GM21576 (cell line): ENCODE measurements at regions not wholly inside any gene's neighbourhood (a gene's known extent, or its start where the extent isn't known, plus 50 kb on each side); places are given as distances from the start of the nearest gene placed in this dataset.
"Not testable (repeated sequence)": the region's sequence is repeated elsewhere in the genome, so short reads cannot be mapped to it uniquely, and the experiment has no call there.

Experiments used
- ATAC-seq: cut with Tn5 transposase; IDR thresholded peaks from one replicate; pipeline ENCODE4 v1.9.1; 2021; ENCODE audit warnings: mild to moderate bottlenecking, moderate library complexity; ENCODE audit not compliant: unreplicated experiment

DNA sequence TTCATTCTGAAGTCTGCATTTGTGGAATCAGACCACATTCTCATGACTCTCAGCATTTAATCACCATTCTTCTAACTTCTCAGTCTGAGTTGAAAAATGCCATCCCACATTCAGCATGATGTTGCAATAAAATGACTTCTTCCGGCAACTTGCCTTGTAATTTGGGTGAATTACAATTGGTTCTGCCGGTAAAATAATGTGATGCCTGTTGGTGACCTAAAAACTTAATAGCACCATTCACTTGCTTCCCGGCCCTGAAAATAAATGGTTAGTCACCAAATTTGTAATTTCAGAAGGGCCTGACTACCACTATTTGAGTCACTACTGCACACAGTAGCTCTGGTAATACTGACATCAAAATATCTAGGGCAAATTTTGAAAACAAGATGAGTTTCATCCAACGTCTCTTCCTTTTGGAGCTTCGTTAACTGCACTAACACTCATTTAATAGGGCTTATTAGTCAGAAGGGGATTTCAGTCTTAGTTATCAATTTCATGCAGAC, 637.1 kb upstream of the CHAC2 start:
- no peak for ATAC-seq

DNA sequence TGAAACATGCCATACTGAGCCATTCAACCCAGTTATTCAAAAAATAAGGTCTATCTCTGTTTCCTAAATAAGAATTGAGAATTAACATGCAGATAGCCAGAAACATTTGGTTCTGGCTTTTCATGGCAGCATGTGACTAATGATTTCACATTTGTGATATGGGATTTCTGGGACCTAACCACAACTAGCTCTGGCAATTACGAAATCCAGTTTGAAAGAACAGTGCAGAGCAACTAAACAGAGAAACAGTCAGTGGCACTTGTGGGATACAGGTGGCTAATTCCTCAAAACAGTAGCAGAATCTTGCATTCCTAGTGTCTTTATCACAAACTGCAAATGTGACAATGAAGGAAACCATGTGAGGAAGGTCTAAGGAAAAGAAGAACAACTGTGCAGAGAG, 637.8 kb upstream of the CHAC2 start:
- ATAC-seq, result no peak

DNA sequence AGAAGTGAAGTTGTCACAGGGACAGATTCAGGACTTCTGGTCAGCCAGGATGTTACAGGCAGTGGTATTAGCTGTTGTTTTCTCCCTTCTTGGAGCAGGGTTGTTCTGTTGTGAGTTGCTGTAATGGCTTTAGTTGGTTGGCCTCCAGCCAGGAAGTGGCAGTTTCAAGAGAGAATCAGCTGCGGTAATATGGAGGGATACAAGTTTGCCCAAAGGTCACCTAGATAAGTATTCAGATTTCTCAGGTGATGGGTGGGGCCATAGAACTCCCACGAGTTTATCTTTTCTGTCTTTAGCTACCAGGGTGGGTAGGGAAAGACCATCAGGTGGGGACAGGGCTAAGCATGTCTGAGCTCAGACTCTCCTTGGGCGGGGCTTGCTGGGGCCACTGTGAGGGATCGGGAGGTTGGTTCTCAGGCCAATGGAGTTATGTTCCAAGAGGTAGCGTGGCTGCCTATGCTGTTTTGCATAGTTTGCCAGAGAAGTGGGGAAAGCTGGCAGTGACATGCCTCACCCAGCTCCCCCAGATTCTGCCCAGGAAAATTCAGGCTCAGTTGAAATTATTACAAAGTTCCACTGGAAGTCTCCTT, 640.4 kb upstream of the CHAC2 start:
- no peak for ATAC-seq

DNA sequence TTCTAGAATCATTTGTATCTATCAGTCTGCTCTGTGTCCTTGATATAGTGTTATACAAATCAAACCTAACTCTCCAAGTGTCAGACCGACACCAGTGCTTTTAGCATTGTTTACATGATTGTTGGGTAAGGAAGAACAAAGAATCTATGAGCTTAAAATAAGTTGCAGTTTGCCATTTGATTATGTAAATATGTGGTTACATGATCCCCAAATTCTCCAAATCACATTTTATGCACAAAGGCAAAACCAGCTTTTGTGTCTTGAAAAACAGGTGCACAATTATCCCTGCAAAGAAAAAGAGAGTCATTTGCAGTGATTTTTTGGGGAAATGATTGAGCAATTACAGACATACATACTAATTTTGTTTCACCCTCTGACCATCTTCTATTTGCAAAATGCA, 652.6 kb upstream of the CHAC2 start:
- no peak for ATAC-seq

DNA sequence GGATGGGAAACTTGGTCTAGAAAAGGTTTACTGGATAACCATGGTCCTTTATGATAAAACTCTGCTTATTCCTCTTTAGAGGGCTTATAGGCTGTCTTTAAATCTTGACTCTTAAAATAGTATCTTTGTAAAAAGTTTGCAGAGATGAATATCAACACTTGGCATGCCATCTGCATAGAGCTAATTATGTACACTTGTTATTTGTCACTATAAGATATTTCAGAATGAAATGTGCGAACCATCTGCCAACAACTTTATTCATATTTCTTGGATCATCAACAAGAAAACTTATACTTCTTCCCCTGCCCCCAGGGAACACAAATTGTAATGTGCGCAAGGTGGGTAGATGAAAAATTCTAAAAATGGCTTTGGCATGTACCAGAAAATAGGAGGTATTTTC, 653.0 kb upstream of the CHAC2 start:
- no peak for ATAC-seq

DNA sequence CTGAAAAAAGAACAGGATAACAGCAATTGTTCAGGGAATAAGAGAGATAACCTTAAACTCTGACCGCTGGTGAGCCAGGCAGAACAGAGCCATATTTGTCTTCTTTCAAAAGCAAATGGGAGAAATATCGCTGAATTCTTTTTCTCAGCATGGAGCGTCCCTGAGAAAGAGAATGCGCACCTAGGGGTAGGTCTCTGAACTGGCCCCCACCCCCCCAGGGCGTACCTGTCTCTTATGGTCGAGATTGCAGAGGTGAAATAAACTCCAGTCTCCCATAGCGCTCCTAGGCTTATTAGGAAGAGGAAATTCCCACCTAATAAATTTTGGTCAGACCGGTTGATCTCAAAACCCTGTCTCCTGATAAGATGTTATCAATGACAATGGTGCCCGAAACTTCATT, 655.2 kb upstream of the CHAC2 start:
- ATAC-seq, result not testable (repeated sequence)

DNA sequence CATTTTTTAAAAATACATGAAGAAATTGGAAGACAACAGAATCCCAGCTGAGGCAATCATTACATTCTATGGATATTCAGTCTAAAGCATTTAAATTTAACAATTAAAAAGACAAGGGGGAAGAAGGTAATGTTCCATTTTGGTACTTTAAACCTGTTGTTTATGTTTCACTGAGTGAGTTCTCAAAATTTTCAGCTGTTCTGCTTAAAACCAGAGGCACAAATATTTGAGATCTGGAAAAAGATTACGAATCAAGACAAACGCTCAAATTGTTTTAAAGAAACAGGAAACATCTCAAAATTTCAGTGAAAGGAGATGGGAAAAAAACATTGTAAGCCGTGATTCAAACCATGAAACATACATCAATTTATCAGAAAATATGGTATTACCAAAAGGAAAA, 656.2 kb upstream of the CHAC2 start:
- ATAC-seq, result no peak

DNA sequence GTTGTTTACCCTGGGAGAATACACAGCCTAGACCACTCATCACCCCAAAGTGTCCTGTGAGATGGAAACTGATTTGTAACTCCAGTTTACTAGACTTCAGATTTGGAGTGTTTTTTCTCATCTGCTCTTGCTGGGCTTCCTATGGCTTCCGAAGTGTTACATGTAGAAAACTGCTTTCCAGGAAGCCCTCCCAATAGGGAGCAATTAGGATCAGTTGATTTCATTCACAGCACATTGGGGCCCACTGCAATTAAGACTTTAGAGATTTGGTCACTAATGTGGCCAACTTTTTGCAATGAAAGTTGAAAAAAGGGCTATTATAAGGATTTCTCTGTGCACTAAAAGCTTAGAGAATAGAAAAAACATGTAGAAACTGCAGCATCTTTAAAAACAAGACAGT, 656.6 kb upstream of the CHAC2 start:
- no peak for ATAC-seq

DNA sequence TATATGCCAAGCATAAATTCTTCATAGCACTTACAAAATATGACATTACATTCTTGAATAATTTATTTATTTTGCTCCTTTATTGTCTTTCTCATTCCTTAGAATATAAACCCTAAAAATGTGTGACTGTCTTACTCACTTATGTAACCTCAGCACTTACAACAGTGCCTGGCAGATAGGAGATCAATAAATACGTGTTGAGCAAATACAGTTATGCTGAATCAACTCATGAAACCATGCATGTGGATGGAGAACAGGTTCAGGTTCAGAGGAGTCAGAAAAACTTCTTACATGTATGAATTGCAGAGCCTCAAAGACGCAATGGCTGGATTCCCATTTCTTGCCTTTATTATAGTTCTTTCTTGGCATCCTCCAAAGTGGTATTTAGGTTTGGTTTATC, 659.4 kb upstream of the CHAC2 start:
- ATAC-seq, result no peak

DNA sequence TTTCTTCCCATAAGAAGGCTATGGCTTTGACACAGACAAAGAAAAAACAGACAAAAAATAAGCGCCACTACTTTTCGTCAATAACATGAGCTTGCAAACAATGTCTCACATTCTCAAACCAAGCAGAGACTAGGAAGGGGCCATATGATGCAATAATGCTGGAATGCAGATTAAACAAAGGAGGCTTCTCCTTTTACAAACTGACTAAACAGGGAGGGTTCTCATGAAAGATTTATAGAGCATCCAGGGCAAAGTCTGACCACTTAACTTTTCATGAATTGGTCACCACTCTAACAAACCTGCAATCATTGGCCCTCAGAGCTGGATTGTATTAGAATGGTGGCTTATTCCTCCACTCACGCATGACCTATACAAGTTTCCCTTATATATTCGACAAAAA, 663.3 kb upstream of the CHAC2 start:
- no peak for ATAC-seq

DNA sequence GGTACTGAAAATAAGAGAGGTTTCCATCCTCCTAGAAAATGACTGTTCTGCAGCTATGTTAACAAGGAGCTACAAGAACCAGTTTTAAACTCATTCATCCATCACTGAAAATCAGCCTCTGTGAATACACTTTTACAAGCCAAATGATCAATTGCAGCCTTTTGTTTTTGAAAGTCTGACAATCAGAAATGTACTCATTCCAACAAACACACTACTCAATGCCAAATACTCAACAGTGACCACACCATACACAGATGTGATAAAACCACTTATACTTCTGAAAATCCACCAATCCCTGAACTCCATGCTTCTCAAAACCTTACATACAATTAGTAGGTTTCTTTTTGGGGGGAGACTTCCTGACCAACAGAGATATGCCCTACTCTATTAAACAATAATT, 663.9 kb upstream of the CHAC2 start:
- no peak for ATAC-seq

DNA sequence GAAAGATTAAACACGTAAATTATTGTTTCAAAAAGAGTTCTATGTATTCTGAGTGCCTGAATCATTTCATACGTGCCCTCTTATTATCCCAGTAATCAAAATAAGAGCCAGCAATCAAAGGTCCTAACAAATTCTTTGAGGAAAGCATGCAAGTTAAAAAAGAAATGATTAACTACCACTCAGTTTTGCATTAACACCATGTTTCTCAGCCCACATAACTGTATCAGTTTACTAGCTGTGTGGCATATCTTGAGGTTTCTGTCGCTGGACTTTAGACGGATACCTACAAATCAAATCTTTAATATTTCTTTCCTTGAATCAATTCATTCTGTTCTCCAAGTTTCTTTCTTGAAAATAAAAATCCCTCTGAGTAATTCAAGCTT, 668.9 kb upstream of the CHAC2 start:
- no peak for ATAC-seq

DNA sequence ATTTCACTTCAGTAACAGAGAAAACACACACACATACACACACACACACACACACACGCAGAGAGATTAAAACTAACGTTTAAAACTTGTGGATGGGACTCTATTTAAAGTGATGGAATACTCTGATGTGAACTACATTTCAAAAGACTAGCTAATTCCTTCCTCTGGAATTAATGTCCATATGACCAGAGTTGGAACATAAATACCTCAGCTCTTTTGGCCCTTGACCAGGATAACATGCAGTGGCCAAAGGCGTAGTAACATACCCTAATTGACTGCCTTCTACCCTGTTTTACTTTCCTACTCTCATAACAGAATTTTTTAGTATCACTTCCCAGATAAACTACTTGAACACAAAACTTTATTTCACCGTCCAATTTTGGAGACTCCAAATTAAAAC, 671.3 kb upstream of the CHAC2 start:
- ATAC-seq, result no peak

DNA sequence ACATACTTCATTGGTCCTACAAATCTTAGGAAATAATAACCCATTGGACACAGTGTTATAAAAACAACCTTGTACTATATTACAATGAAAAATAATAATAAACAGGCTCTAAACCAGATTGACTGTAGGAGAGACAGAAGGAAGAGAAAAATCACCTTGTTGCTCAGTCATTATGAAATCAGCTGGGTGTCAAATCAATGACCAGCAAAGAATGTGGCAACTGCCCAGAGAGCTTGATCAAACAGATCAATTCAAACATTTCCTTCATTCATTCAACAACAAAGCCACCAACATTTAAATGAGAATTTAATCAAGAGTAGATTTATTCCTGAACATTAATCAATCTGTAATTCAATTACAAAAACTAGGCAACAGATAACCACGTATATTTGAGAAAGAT, 671.9 kb upstream of the CHAC2 start:
- no peak for ATAC-seq

DNA sequence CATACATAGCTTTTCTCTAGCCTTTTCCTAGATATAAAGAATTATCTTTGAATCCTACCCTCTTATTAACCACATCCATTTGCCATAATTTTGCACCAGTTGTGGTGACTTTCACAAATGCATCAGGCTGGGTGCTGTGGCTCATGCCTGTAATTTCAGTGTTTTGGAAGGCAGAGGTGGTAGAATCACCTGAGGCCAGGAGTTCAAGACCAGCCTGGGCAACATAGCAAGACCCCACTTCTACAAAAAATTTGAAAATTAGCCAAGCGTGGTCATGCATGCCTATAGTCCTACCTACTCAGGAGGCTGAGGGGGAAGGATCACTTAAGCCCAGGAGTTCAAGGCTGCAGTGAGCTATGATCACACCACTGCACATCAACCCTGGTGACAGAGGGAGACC, 672.4 kb upstream of the CHAC2 start:
- no peak for ATAC-seq

DNA sequence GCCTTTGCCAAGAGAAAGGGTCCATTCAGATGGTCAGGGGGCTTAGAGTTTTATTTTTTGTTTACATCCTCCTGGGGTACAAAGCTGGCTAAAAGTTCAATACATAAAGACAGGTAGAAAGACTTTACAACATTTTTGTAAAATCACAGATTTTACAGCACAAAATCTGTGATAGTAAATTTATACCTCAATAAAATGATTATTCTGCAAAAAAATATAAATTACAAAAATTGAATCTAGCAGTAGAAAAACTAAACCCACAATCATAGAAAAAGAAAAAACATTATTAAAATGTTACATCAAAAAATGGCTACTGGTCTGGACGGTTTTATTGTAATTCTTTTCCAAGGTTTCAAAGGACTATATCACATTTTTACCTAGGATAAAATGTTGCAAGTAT, 674.2 kb upstream of the CHAC2 start:
- no peak for ATAC-seq

DNA sequence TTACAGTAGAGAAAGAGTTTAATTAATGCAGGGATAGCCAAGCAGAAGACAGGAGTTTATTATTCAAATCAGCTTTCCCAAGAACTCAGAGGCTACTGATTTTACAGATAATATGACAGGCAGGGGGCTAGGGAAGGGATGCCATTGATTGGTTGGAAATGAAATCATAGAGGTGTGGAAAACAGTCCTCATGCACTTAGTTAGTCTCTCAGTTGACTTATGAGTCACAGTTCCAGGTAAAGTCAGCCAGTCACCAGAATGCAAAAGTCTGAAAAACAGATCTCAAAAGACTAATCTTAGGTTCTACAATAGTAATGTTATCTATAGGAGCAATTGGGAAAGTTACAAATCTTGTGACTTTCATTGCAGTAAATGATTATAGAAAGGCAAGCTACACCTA, 676.4 kb upstream of the CHAC2 start:
- no peak for ATAC-seq

DNA sequence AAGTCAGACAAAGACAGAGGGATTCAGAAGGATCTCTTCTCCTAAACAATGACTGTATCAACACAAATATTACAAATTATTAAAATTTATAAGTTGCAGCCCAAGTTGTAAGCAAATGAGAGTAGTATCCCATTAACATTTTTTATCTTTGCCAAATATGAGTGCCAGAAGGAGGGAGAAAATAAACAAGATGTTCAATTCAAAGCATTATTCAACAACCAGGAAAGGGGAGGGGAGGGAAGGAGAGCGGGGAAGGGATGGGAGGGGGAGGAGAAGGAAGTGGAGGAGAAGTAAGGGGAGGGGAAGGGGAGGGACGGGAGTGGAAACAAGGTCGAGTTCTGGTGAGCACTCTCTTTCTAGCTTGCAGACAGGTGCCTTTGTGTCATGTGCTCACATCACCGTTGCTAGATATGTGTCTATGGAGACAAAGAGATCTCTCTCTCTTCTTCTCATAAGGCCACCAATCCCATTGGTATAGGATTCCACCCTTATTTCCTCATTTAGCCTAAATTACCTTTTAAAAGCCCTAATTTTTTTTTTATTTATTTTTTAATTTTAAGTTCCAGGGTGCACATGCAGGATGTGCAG, 679.6 kb upstream of the CHAC2 start:
- ATAC-seq, result no peak

DNA sequence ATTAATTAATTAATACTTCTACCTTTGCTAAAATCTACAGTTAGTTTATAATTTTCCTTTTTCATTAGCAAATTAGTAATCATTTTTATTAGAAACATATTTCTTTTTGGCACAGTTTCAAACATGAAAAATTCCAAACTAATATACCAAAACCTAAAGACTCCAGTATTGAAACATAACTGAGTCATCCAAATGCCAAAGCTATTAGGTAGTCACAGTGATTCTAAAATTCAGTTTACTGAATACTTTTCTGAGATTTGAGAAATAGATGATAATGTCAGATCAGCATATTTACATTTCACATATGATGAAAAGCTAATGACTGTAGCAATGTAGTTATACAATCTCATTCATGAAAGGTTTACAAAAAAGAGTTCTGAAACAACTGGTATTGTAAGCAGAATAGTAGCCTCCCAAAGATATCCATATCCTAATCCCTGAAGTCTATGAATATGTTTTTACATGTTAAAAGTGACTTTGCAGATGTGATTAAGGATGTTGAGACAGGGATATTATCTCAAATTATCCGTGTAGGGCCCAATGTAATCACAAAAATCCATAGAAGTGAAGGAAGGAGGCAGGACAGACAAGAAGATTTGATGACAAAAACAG, 680.2 kb upstream of the CHAC2 start:
- ATAC-seq, result no peak

DNA sequence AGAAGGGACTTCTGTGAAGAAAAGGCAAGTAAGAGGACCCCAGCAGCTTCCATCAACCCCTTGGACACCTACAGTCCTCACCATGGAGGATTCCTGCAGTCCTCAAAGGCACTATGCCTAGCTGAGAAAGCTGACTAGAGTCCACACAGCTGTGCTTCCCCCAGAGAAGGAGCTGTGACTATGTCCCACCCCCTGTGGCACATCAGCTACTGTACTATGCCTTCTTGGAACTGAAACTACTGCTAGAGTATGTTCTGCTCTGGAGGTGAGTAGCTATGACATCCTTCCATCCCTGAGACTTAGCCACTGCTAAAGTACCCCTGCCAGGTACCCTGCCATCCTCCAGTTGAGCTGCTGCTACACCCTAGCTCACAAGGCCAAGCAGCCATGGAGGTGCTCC, 690.2 kb upstream of the CHAC2 start:
- ATAC-seq, result no peak

DNA sequence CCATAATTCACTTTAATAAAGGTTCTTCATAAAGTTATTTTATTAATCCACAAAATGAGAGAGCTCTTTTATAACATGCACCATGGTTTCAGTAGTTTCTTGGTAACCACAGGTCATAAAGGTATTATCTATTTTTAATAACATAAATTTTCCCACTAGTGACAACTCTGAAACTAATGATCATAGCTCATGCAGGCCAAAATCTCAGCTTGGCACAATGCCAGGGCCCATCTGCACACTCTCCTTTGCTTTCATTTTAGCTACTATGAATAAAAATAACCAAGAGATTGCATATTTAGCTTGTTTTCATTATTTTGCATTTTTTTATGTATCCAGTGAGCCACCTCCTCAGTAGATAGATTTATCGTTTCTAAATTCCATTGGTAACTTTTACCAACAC, 691.8 kb upstream of the CHAC2 start:
- no peak for ATAC-seq

DNA sequence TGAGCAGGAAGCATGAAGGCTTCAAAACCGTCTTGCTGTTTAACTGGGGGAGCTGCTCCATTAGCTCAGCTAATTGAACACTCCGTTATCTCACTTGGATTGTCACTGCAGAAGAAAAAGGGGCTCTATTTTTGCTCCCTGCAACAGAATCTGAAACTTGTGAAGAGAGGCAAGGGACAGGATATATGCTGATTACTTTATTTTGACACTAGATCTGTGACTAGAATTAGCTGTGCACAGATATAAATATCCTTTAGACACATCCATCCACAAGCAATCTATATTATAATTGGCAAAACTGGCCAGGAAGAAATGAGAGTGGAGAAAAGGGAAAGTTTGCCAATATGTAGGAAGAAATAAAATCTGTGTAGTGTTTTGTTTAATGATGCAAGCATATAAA, 700.1 kb upstream of the CHAC2 start:
- no peak for ATAC-seq

DNA sequence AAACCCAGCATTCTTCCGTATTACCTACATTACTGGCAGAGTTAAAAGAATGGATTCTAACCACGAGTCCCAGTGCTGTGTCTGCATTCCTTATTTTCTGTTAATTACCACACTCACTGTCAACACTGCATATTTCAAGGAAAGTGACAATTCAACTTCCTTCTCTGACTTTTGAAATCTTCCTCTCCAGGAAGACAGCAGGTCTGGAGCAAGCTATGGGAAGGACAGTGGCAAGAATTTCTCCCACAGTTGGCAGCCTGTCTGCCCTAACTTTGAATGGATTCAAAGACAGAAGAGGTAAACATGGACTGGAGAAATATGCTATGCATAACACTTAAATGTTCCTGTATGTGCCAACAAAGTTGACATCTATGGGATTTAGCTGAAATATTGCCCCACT, 700.5 kb upstream of the CHAC2 start:
- ATAC-seq, result no peak
